Upper lobe of left lung (tissue), 6 donors: ENCODE measurements at regions not wholly inside any gene's neighbourhood (a gene's known extent, or its start where the extent isn't known, plus 50 kb on each side); places are given as distances from the start of the nearest gene placed in this dataset.

Source experiments
- ATAC-seq, 2 donors: fragments of 200-7000 bp; cut with Tn5 transposase; one replicate each; pipeline ENCODE4 v1.9.1; 2022; ENCODE audit warnings: mild to moderate bottlenecking in 2 of 2, moderate library complexity in 2 of 2; ENCODE audit not compliant: low FRiP score in 2 of 2
- DNase-seq, 2 donors: peaks; one replicate each; pipeline ENCODE4 v3.0.0-alpha.2; 2019 to 2020
- H3K27ac ChIP-seq, 4 donors: fragments of 200-600 bp; sonication (generic); one replicate each; pipeline ENCODE4 v1.5.1; 2016 to 2019
- H3K27me3 ChIP-seq, 4 donors: fragments of 200-600 bp; sonication (generic); one replicate each; pipeline ENCODE4 v1.5.1; 2017 to 2019
- H3K36me3 ChIP-seq, 4 donors: fragments of 200-600 bp; sonication (generic); one replicate each; pipeline ENCODE4 v1.5.1; 2016 to 2019
- H3K4me1 ChIP-seq, 4 donors: fragments of 200-600 bp; sonication (generic); one replicate each; pipeline ENCODE4 v1.5.1; 2018 to 2019
- H3K4me3 ChIP-seq, 4 donors: fragments of 200-600 bp; sonication (generic); one replicate each; pipeline ENCODE4 v1.5.1; 2017 to 2019; ENCODE audit warnings: mild to moderate bottlenecking in 2 of 4, moderate library complexity in 1 of 4
- H3K9me3 ChIP-seq, 4 donors: fragments of 200-600 bp; sonication (generic); one replicate each; pipeline ENCODE4 v1.5.1; 2018 to 2019
- CTCF ChIP-seq, 6 experiments: fragments of 450-650 bp in 4 of 6; fragments of 200-600 bp in 2 of 6; sonication (generic) in 2 of 6; IDR thresholded peaks; one replicate each; pipeline ENCODE4 v1.5.1; 2016 to 2019; ENCODE audit warnings: antibody characterized with exemption in 6 of 6
- EP300 ChIP-seq, 4 donors: sonication (generic); formaldehyde crosslinking; IDR thresholded peaks; one replicate each; pipeline ENCODE4 v1.5.1; 2017; ENCODE audit warnings: antibody characterized with exemption in 4 of 4, control low read depth in 2 of 4
- POLR2A ChIP-seq, 4 donors: fragments of 450-650 bp; IDR thresholded peaks; one replicate each; pipeline ENCODE4 v1.5.1; 2016 to 2017; ENCODE audit warnings: antibody characterized with exemption in 4 of 4, mild to moderate bottlenecking in 2 of 4
- POLR2AphosphoS5 ChIP-seq, 2 donors: sonication (generic); formaldehyde crosslinking; IDR thresholded peaks; one replicate each; pipeline ENCODE4 v1.5.1; 2017; ENCODE audit warnings: antibody characterized with exemption in 2 of 2
- WGBS, 2 donors: methylation state at CpG; one replicate each; pipeline ENCODE4 v1.1.5; 2017 to 2018; 5-methylcytosine and 5-hydroxymethylcytosine counted together
- donor health status: DM: no; HTN: no; CAD: no; lungs with moderate emphysema.
- donor health status: DM: no; HTN: yes; CAD: no; lungs with severe emphysema.

DNA sequence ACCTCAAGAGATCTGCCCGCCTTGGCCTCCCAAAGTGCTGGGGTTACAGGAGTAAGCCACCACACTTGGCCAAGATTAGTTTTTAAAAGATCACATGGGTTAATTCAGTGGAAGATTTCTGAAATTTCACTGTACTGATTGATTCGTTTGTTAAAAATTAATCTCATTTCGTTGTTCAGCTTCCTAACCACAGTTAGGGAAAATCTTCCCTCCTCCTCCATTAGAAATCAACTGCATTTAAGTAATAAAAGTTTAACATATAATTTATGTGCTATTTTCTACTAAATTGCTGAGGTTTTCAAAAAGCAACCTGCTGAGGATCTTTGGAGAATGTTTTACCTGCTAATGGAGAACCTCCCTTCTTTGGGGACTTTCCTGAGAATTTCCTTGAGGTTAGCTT, 522.4 kb downstream of the GATA3 start:
- ATAC-seq, result no peak
- 91 to 94% methylated on average over 3 of the region's 3 CpGs for WGBS, 2 donors
- no peak for DNase-seq

GRCh38 chr10:8577686-8578085, 523.2 kb downstream of the GATA3 start:
- H3K27me3 ChIP-seq, result no peaks in the 10 kb centered on the region
- WGBS, 2 donors, result 79 to 87% methylated on average over 7 of the region's 7 CpGs
- TF ChIP-seq POLR2AphosphoS5 (IDR thresholded peaks at IDR 0.05) (no peak), POLR2A (IDR thresholded peaks at IDR 0.05) (no peak), CTCF (IDR thresholded peaks at IDR 0.05) (no peak), EP300 (IDR thresholded peaks at IDR 0.05) (no peak)
- H3K36me3 ChIP-seq, result no peaks in the 10 kb centered on the region
- H3K27ac ChIP-seq, result no peak overlapping the region
- no peak for ATAC-seq
- H3K4me1 ChIP-seq, result no peaks in the 10 kb centered on the region
- no peak for DNase-seq
- H3K4me3 ChIP-seq, result no peak overlapping the region
- H3K9me3 ChIP-seq, result no peaks in the 10 kb centered on the region

More for the DNA sequence above, 522.4 kb downstream of the GATA3 start:
- no peak overlapping the region for H3K4me3 ChIP-seq
- no peaks in the 10 kb centered on the region for H3K4me1 ChIP-seq
- H3K27me3 ChIP-seq, result no peaks in the 10 kb centered on the region
- no peaks in the 10 kb centered on the region for H3K36me3 ChIP-seq
- H3K27ac ChIP-seq, result no peak overlapping the region
- TF ChIP-seq EP300 (IDR thresholded peaks at IDR 0.05) (no peak), POLR2A (IDR thresholded peaks at IDR 0.05) (no peak), POLR2AphosphoS5 (IDR thresholded peaks at IDR 0.05) (no peak), CTCF (IDR thresholded peaks at IDR 0.05) (no peak)
- no peaks in the 10 kb centered on the region for H3K9me3 ChIP-seq

GRCh38 chr10:8581521-8582225, 527.2 kb downstream of the GATA3 start:
- no peaks in the 10 kb centered on the region for H3K27me3 ChIP-seq
- no peak overlapping the region for H3K4me3 ChIP-seq
- H3K27ac ChIP-seq, result no peak overlapping the region
- 86 to 87% methylated on average over 11 of the region's 11 CpGs for WGBS, 2 donors
- ATAC-seq, result no peak
- no peak for DNase-seq
- TF ChIP-seq POLR2AphosphoS5 (IDR thresholded peaks at IDR 0.05) (no peak), EP300 (IDR thresholded peaks at IDR 0.05) (no peak), CTCF (IDR thresholded peaks at IDR 0.05) (no peak)
- H3K4me1 ChIP-seq, result no peaks in the 10 kb centered on the region
- no peaks in the 10 kb centered on the region for H3K9me3 ChIP-seq
- H3K36me3 ChIP-seq, result no peaks in the 10 kb centered on the region

GRCh38 chr10:8583096-8583495, 528.6 kb downstream of the GATA3 start:
- Histone ChIP-seq H3K9me3 (no peaks in the 10 kb centered on the region), H3K27ac (no peak overlapping the region), H3K4me3 (no peak overlapping the region), H3K36me3 (no peaks in the 10 kb centered on the region), H3K4me1 (no peaks in the 10 kb centered on the region), H3K27me3 (no peaks in the 10 kb centered on the region)
- TF ChIP-seq EP300 (IDR thresholded peaks at IDR 0.05) (no peak), POLR2A (IDR thresholded peaks at IDR 0.05) (no peak), CTCF (IDR thresholded peaks at IDR 0.05) (no peak), POLR2AphosphoS5 (IDR thresholded peaks at IDR 0.05) (no peak)
- ATAC-seq (no peak), DNase-seq (no peak)
- 89 to 90% methylated on average over 2 of the region's 2 CpGs for WGBS, 2 donors

- Histone ChIP-seq H3K4me3 (no peak overlapping the region), H3K36me3 (no peaks in the 10 kb centered on the region), H3K27ac (no peak overlapping the region), H3K9me3 (no peaks in the 10 kb centered on the region), H3K27me3 (no peaks in the 10 kb centered on the region), H3K4me1 (no peaks in the 10 kb centered on the region)
- 57 to 64% methylated on average over 2 of the region's 2 CpGs for WGBS, 2 donors
- ATAC-seq (no peak), DNase-seq (no peak)
- TF ChIP-seq POLR2AphosphoS5 (IDR thresholded peaks at IDR 0.05) (no peak), CTCF (IDR thresholded peaks at IDR 0.05) (no peak), POLR2A (IDR thresholded peaks at IDR 0.05) (no peak), EP300 (IDR thresholded peaks at IDR 0.05) (no peak)
Observed at GRCh38 chr10:8584666-8585065, 530.2 kb downstream of the GATA3 start.
